Stomach (tissue), 4 donors: ENCODE measurements at regions not wholly inside any gene's neighbourhood (a gene's known extent, or its start where the extent isn't known, plus 50 kb on each side); places are given as distances from the start of the nearest gene placed in this dataset.

Experiments
- CTCF ChIP-seq, 7 experiments: fragments of 450-650 bp in 4 of 7; fragments of 200-600 bp in 3 of 7; sonication (generic) in 3 of 7; IDR thresholded peaks; one replicate each; pipeline ENCODE4 v1.5.1; 2016 to 2019; ENCODE audit warnings: antibody characterized with exemption in 7 of 7, control low read depth in 2 of 7, mild to moderate bottlenecking in 1 of 7
- POLR2AphosphoS5 ChIP-seq, 3 donors: sonication (generic); formaldehyde crosslinking; IDR thresholded peaks; one replicate each; pipeline ENCODE4 v1.6.1; 2016; ENCODE audit warnings: antibody characterized with exemption in 3 of 3

- TF ChIP-seq POLR2AphosphoS5 (IDR thresholded peaks at IDR 0.05) = no peak
- TF ChIP-seq CTCF (IDR thresholded peaks at IDR 0.05) = no peak
Observed at GRCh38 chr2:120528693-120529076, 182.7 kb downstream of the INHBB start.
